ENCODE measurements at regions not wholly inside any gene's neighbourhood (a gene's known extent, or its start where the extent isn't known, plus 50 kb on each side); places are given as distances from the start of the nearest gene placed in this dataset.

DNA sequence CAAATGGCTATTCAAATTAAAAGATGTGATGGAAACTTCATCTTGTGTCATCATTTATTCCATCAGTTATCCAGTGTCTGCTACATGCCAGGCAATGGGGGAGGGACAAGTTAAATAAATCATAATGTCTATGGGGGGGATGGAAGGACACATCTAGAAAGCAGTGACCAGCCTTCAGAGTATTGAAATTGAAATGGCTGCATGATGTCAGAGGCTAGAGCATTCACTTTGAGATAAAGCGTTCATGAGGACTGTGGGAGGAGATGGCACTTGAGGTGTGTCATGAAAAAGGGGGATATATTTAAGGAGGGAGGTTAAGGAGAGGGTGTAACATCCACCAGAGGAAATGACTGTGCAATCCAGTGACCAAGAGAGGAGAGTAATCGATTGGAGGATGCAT lies 50.6 kb downstream of the SLIT2 start:
- no peak for DNase-seq (ENCODE audit: extremely low read depth in 1 of 11, low read depth in 9 of 11, low spot score in 4 of 11)

- DNase-seq (ENCODE audit: extremely low read depth in 1 of 11, low read depth in 9 of 11, low spot score in 4 of 11) = peak in 1 of 11 donors; percentile 9
These were observed 54.3 kb downstream of the SLIT2 start for GRCh38 chr4:20305976-20306375.

- DNase-seq (ENCODE audit: extremely low read depth in 1 of 11, low read depth in 9 of 11, low spot score in 4 of 11) = no peak
These were observed 60.2 kb downstream of the SLIT2 start for GRCh38 chr4:20311856-20312255.

DNA sequence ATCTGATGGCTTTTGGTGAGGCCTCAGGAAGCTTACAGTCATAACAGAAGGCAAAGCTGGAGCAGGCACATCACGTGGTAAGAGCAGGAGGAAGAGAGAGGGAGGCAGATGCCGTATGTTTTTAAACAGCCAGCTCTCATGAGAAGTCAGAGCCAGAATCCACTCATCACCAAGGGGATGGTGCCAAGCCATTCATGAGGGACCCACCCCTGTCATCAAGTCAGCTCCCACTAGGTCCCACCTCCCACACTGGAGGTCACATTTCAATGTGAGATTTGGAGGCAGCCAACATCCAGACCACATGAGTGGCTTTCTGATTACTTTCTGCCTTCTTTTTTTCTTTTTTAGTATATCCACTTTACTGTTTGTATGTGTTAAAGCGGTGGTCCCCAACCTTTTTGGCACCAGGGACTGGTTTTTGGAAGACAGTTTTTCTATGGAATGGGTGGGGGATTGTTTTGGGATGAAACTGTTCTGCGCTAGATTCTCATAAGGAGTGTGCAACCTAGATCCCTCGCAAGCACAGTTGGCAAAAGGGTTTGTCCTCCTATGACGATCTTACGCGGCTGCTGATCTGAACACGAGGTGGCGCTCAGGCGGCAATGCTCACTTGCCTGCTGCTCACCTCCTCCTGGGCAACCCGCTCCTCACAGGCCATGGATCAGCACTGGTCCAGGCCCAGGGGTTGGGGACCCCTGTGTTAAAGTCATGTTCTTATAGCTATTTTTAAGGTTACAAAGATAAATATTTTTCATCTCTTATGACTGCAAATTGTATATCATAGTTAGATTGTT lies 61.7 kb downstream of the SLIT2 start:
- DNase-seq (ENCODE audit: extremely low read depth in 1 of 11, low read depth in 9 of 11, low spot score in 4 of 11) = no peak

- DNase-seq (ENCODE audit: extremely low read depth in 1 of 11, low read depth in 9 of 11, low spot score in 4 of 11) = no peak
These were observed 65.8 kb downstream of the SLIT2 start for GRCh38 chr4:20317424-20317985.

GRCh38 chr4:20318001-20318908 lies 66.5 kb downstream of the SLIT2 start:
- no peak for DNase-seq (ENCODE audit: extremely low read depth in 1 of 11, low read depth in 9 of 11, low spot score in 4 of 11)

DNA sequence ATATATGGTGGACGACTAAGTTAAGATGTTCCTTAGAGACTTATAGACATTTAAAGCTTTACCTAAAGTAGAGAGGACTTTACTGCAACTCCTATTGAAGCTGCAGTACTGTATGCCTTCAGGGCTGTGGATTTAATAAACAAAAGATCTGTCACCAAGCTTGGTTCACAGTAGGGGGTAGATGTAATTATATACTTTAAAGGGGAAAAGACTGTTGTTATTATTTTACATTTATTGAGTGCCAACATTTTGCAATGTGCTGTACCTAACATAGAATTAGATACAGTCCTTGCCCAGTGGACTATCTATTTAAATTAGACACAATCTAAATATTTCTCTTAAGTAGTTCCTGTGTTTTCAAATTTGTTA lies 67.2 kb downstream of the SLIT2 start:
- no peak for DNase-seq (ENCODE audit: extremely low read depth in 1 of 11, low read depth in 9 of 11, low spot score in 4 of 11)

DNA sequence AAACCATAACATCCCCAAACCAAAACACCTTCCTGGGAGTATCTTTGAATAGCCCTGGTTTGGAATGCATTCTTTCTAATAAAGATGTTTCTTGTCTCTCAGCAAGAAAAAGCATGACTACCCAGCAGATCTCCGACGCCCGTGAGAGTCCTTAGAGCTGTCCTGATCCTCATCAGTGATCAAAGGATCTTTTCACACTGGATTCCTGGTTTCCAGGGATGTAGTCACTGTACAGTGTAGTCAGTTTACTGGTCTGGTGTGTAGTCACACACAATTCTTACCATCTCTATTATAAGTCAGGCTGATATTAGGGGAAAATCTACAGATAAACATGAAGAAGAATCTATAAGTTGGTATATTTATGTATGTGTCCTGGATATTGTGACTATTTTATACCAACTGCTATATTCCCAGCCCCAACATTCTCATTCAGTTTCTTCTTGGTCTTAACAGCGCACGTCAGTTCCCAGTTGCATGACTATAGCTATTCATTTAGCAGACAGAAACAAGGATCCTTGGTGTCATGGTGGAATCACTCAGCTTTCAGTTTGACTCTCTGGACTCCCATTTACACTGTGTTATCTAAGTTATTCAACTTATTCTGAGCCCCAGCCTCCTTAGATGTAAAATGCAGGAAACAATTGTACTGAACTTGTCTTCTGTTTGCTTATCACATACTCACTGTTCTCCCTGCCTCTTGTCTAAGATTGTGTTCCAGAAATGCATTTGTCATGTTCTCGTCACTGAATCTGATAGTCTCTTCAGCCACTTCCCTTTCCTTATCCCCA lies 68.3 kb downstream of the SLIT2 start:
- no peak for DNase-seq (ENCODE audit: extremely low read depth in 1 of 11, low read depth in 9 of 11, low spot score in 4 of 11)

DNA sequence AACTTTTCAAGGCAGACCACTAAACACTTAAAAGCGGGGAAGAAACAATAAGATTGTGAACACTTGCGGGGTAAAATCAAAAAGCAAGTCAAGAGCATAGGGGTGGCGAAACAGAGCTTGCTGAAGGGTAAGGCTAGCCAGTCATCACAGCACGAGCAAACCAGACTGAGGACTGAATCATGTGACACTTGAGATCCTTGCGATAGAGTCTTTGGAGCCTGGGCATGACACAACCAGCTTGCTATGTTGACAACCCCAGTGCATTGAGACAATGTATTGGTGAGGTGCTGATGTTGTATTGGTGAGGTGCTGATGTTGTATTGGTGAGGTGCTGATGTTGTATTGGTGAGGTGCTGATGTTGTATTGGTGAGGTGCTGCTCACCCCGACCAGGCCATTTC lies 72.3 kb downstream of the SLIT2 start:
- DNase-seq (ENCODE audit: extremely low read depth in 1 of 11, low read depth in 9 of 11, low spot score in 4 of 11) = no peak

DNA sequence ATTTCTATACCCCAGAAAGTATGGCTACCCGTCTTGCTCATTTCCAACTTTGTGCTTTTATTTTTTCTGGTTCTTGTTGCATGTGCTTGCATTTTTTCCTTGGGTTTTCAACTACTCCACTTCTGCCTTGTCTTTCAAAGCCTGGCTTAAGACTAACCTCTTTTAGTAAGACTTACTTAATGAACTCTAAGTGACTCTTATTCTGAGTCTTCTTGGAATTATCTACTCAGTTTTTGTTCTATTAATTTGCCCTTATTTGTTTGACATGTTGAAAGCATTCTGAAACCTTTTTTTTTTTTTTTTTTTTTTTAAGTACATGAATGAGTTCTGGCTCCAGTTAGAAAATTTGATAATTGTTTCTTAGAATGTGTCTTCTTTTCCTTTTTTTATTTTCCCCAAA lies 74.8 kb downstream of the SLIT2 start:
- no peak for DNase-seq (ENCODE audit: extremely low read depth in 1 of 11, low read depth in 9 of 11, low spot score in 4 of 11)

GRCh38 chr4:20326977-20327376 lies 75.3 kb downstream of the SLIT2 start:
- DNase-seq (ENCODE audit: extremely low read depth in 1 of 11, low read depth in 9 of 11, low spot score in 4 of 11) = no peak

- DNase-seq (ENCODE audit: extremely low read depth in 1 of 11, low read depth in 9 of 11, low spot score in 4 of 11) = no peak
These were observed 76.1 kb downstream of the SLIT2 start for GRCh38 chr4:20327808-20328207.

- no peak for DNase-seq (ENCODE audit: extremely low read depth in 1 of 11, low read depth in 9 of 11, low spot score in 4 of 11)
These were observed 79.9 kb downstream of the SLIT2 start for GRCh38 chr4:20331642-20332041.

GRCh38 chr4:20333141-20333715 lies 81.5 kb downstream of the SLIT2 start:
- DNase-seq (ENCODE audit: extremely low read depth in 1 of 11, low read depth in 9 of 11, low spot score in 4 of 11) = no peak

DNA sequence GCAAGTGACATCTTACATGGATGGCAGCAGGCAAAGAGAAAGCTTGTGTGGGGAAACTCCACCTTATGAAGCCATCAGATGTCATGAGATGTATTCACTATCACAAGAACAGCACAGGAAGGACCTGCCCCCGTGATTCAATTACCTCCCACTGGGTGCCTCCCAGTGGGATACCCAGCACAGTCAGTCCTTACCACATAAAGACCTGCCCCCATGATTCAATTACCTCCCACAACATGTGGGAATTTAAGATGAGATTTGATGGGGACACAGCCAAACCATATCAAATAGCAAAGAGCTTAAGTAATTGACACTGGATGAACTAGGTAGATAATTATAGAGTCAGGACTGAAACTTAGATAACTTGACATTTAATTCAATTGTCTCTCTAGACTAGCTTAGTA lies 85.6 kb downstream of the SLIT2 start:
- DNase-seq (ENCODE audit: extremely low read depth in 1 of 11, low read depth in 9 of 11, low spot score in 4 of 11) = no peak

GRCh38 chr4:20338841-20339240 lies 87.1 kb downstream of the SLIT2 start:
- DNase-seq (ENCODE audit: extremely low read depth in 1 of 11, low read depth in 9 of 11, low spot score in 4 of 11) = no peak

DNA sequence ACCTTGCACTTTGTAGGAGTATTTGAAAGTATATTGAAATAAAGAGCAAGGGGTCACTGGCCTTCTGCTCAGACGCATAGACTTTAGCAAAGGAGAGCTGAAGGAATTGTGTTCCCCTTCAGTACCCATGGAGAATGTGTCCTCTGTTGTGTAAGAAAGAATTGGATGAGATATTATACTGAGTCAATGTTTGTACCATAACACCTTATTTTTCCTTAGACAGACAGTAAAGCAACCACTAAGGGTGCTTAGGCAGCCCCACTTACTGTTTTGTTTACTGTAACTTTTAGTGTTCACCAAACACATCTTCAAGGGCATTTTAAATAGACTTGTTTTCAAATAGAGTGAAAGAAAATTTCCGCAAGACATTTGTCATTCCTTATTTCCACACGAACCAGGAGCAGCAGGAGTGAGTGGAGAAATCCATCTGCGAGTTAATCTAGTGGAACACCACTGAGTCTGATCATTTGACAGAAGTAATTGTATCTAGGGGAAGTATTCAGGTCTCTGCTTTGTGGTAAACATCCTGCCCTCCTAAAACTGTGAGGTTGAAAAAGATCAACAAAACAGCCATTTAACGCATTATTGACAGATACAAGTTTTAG lies 89.5 kb downstream of the SLIT2 start:
- DNase-seq (ENCODE audit: extremely low read depth in 1 of 11, low read depth in 9 of 11, low spot score in 4 of 11) = peak in 9 of 11 donors; percentile 22 to 56 (median 44)

DNA sequence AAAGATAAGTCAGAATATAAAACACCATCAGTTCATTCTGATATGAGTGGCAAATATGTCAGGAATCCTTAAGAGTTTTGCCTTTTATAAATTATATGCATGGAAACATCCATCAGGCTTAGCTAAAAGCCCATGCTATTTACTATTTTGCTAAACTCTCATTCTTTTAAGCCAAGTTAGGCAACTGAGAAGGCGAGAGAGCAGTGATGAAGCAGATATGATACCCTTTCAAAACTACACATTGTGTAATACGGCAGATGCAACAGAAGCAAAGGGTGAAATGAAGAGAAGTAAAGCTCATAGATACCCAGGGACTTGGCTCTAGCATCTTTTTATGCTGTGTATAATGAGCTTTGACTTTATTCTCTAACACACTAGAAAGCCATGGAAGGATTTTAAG lies 95.8 kb downstream of the SLIT2 start:
- DNase-seq (ENCODE audit: extremely low read depth in 1 of 11, low read depth in 9 of 11, low spot score in 4 of 11) = no peak

DNA sequence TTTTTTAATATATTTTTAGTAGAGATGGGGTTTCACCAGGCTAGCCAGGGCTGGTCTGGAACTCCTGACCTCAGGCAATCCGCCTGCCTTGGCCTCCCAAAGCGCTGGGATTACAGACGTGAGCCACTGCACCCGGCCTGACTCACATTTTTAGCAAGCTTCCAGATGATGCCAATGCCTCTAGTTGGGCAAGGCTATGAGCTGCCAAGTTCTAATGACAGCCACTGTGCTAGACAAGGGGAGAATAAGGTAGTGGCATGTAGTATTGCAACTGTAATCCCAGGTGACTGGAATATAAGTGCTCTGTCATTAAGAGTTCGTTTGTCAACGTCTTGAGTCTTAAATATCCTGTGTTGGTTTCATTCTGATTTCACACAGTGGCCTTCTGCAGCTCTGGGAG lies 96.7 kb downstream of the SLIT2 start:
- no peak for DNase-seq (ENCODE audit: extremely low read depth in 1 of 11, low read depth in 9 of 11, low spot score in 4 of 11)

All from renal cortex interstitium (tissue), 11 donors.